ENCODE measurements at regions not wholly inside any gene's neighbourhood (a gene's known extent, or its start where the extent isn't known, plus 50 kb on each side); places are given as distances from the start of the nearest gene placed in this dataset.

DNA sequence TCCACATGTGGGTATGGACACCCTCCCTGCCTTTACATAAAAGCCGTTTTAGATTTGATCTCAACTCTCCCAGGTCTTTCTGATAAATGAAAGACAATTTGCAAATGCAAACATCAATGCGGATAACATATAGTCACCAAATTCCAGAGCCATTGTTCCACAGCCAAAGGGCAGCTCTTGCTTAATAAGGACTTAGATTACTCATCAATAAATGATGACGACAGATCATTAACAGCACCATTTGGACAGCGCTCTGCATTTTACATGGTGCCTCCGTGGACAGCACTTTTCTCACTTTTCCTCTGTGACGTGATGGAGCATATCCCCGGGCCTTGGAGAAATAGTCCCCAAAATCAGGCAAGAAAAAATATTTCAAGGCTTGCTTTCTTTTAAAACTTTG is 370.3 kb upstream of the CELF2 start:
- no peak overlapping the region for H3K4me3 Mint-ChIP-seq
- no peak for ATAC-seq (replicated peaks)
- H3K4me1 Mint-ChIP-seq: no peaks in the 10 kb centered on the region
- H3K27ac Mint-ChIP-seq: no peak overlapping the region
- H3K9me3 Mint-ChIP-seq: peaks cover 3% of the 10 kb centered on the region
- H3K36me3 Mint-ChIP-seq (ENCODE audit: low read depth): no peaks in the 10 kb centered on the region
- H3K27me3 Mint-ChIP-seq: peaks cover 25% of the 10 kb centered on the region

GRCh38 chr10:10657139-10657760 is 360.4 kb upstream of the CELF2 start:
- Mint-ChIP-seq H3K27ac (no peak overlapping the region), H3K36me3 (ENCODE audit: low read depth) (no peaks in the 10 kb centered on the region), H3K4me1 (no peaks in the 10 kb centered on the region), H3K27me3 (peaks cover 12% of the 10 kb centered on the region), H3K9me3 (peaks cover 6% of the 10 kb centered on the region), H3K4me3 (no peak overlapping the region)
- ATAC-seq (replicated peaks): no peak

GRCh38 chr10:10658172-10658785 is 359.4 kb upstream of the CELF2 start:
- H3K27me3 Mint-ChIP-seq: peaks cover 17% of the 10 kb centered on the region
- H3K4me1 Mint-ChIP-seq: no peaks in the 10 kb centered on the region
- no peak overlapping the region for H3K27ac Mint-ChIP-seq
- ATAC-seq (replicated peaks): no peak
- H3K9me3 Mint-ChIP-seq: peaks cover 3% of the 10 kb centered on the region
- no peak overlapping the region for H3K4me3 Mint-ChIP-seq
- no peaks in the 10 kb centered on the region for H3K36me3 Mint-ChIP-seq (ENCODE audit: low read depth)

DNA sequence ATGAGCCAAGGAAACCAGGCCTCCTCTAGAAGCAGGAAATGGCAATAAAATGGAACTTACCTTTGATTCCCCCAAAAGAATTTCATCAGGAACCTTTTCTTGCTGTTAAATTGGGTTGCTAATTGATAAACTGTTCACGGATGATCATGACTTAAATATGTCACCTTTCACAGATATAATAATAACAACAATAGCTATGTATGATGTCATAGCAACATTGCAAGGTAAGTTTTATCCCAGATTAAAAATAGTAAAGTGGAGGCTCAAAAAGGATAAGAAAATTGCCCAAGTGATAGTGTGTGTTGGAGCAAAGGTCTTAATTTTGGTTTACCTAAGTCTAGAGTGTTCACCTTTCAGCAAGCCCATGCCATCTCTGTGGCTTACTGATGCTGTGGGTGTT is 357.6 kb upstream of the CELF2 start:
- Mint-ChIP-seq H3K4me3 (no peak overlapping the region), H3K4me1 (no peaks in the 10 kb centered on the region), H3K36me3 (ENCODE audit: low read depth) (no peaks in the 10 kb centered on the region), H3K9me3 (peaks cover 3% of the 10 kb centered on the region), H3K27ac (no peak overlapping the region), H3K27me3 (peaks cover 20% of the 10 kb centered on the region)
- no peak for ATAC-seq (replicated peaks)

GRCh38 chr10:10661176-10661575 is 356.5 kb upstream of the CELF2 start:
- Mint-ChIP-seq H3K4me3 (no peak overlapping the region), H3K36me3 (ENCODE audit: low read depth) (no peaks in the 10 kb centered on the region), H3K4me1 (no peaks in the 10 kb centered on the region), H3K9me3 (peaks cover 3% of the 10 kb centered on the region), H3K27ac (no peak overlapping the region), H3K27me3 (peaks cover 23% of the 10 kb centered on the region)
- ATAC-seq (replicated peaks): no peak

- H3K27me3 Mint-ChIP-seq: peaks cover 29% of the 10 kb centered on the region
- H3K4me1 Mint-ChIP-seq: no peaks in the 10 kb centered on the region
- H3K9me3 Mint-ChIP-seq: peaks cover 3% of the 10 kb centered on the region
- no peak overlapping the region for H3K27ac Mint-ChIP-seq
- no peak overlapping the region for H3K4me3 Mint-ChIP-seq
- no peaks in the 10 kb centered on the region for H3K36me3 Mint-ChIP-seq (ENCODE audit: low read depth)
- no peak for ATAC-seq (replicated peaks)
These were observed 354.8 kb upstream of the CELF2 start for GRCh38 chr10:10662716-10663408.

GRCh38 chr10:10663622-10664021 is 354.1 kb upstream of the CELF2 start:
- ATAC-seq (replicated peaks): no peak

GRCh38 chr10:10665750-10666149 is 351.9 kb upstream of the CELF2 start:
- no peak overlapping the region for H3K27ac Mint-ChIP-seq

More at GRCh38 chr10:10663622-10664021, 354.1 kb upstream of the CELF2 start:
- no peaks in the 10 kb centered on the region for H3K4me1 Mint-ChIP-seq
- H3K36me3 Mint-ChIP-seq (ENCODE audit: low read depth): no peaks in the 10 kb centered on the region
- H3K4me3 Mint-ChIP-seq: no peak overlapping the region
- peaks cover 3% of the 10 kb centered on the region for H3K9me3 Mint-ChIP-seq
- peaks cover 34% of the 10 kb centered on the region for H3K27me3 Mint-ChIP-seq
- H3K27ac Mint-ChIP-seq: no peak overlapping the region

GRCh38 chr10:10667466-10667865 is 350.2 kb upstream of the CELF2 start:
- Mint-ChIP-seq H3K4me3 (no peak overlapping the region), H3K27ac (no peak overlapping the region), H3K27me3 (peaks cover 22% of the 10 kb centered on the region), H3K36me3 (ENCODE audit: low read depth) (no peaks in the 10 kb centered on the region), H3K9me3 (no peaks in the 10 kb centered on the region), H3K4me1 (no peaks in the 10 kb centered on the region)
- ATAC-seq (replicated peaks): no peak

More at GRCh38 chr10:10665750-10666149, 351.9 kb upstream of the CELF2 start:
- Mint-ChIP-seq H3K9me3 (no peaks in the 10 kb centered on the region), H3K27me3 (peaks cover 30% of the 10 kb centered on the region), H3K4me1 (no peaks in the 10 kb centered on the region), H3K4me3 (no peak overlapping the region), H3K36me3 (ENCODE audit: low read depth) (no peaks in the 10 kb centered on the region)
- ATAC-seq (replicated peaks): no peak

- Mint-ChIP-seq H3K27ac (no peak overlapping the region), H3K4me3 (no peak overlapping the region), H3K9me3 (no peaks in the 10 kb centered on the region), H3K36me3 (ENCODE audit: low read depth) (no peaks in the 10 kb centered on the region), H3K27me3 (peaks cover 17% of the 10 kb centered on the region), H3K4me1 (no peaks in the 10 kb centered on the region)
- no peak for ATAC-seq (replicated peaks)
These were observed 340.7 kb upstream of the CELF2 start for GRCh38 chr10:10676972-10677371.

GRCh38 chr10:10677479-10677878 is 340.2 kb upstream of the CELF2 start:
- Mint-ChIP-seq H3K27ac (no peak overlapping the region), H3K4me1 (no peaks in the 10 kb centered on the region), H3K4me3 (no peak overlapping the region), H3K27me3 (peaks cover 17% of the 10 kb centered on the region), H3K36me3 (ENCODE audit: low read depth) (no peaks in the 10 kb centered on the region), H3K9me3 (no peaks in the 10 kb centered on the region)
- ATAC-seq (replicated peaks): peak; percentile 56

GRCh38 chr10:10680496-10680895 is 337.2 kb upstream of the CELF2 start:
- H3K27ac Mint-ChIP-seq: no peak overlapping the region
- H3K36me3 Mint-ChIP-seq (ENCODE audit: low read depth): no peaks in the 10 kb centered on the region
- no peaks in the 10 kb centered on the region for H3K9me3 Mint-ChIP-seq
- H3K4me1 Mint-ChIP-seq: no peaks in the 10 kb centered on the region
- ATAC-seq (replicated peaks): no peak
- H3K27me3 Mint-ChIP-seq: peaks cover 25% of the 10 kb centered on the region
- H3K4me3 Mint-ChIP-seq: no peak overlapping the region

DNA sequence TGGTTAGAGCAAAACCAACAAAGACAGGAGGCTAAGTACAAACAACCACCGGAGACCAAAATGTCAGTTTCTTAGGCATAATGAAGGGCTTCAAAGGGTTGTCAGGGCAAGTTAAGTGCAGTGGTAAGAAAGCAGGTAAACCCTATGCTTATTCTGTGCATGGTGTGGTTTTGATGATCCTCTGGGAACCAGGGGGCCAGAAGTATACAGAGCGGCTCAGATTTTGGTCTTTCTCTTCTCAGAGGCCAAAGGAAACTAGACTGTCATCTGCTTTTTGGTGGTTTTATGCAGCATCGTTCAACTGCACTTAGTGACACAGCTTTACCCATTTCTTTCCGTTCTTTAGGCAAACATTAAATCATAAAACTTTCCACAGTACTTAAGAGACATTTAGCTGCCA is 332.7 kb upstream of the CELF2 start:
- ATAC-seq (replicated peaks): no peak
- no peaks in the 10 kb centered on the region for H3K36me3 Mint-ChIP-seq (ENCODE audit: low read depth)
- H3K4me3 Mint-ChIP-seq: no peak overlapping the region
- no peaks in the 10 kb centered on the region for H3K9me3 Mint-ChIP-seq
- no peak overlapping the region for H3K27ac Mint-ChIP-seq
- peaks cover 36% of the 10 kb centered on the region for H3K27me3 Mint-ChIP-seq
- H3K4me1 Mint-ChIP-seq: no peaks in the 10 kb centered on the region

GRCh38 chr10:10685566-10685965 is 332.1 kb upstream of the CELF2 start:
- Mint-ChIP-seq H3K4me1 (no peaks in the 10 kb centered on the region), H3K4me3 (no peak overlapping the region), H3K27ac (no peak overlapping the region), H3K27me3 (peaks cover 32% of the 10 kb centered on the region), H3K9me3 (no peaks in the 10 kb centered on the region), H3K36me3 (ENCODE audit: low read depth) (no peaks in the 10 kb centered on the region)
- no peak for ATAC-seq (replicated peaks)

DNA sequence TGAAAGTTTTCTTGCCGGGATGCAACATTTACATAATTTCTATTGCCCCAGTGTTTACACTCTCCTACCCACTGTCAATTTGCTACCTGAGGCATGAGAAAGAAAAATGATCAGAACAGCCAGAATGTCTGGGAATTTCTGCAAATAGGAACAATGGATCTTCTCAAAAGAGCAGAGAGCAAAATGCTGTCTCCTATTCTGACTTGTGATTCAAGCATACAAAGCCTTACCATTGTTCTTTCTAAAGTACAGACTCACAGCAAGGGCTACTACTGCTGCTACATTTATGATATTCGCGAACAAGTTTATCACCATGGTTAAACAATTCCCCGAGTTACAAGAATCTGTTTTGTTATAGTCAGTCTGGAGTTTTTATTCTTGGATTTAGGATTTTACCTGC is 329.9 kb upstream of the CELF2 start:
- Mint-ChIP-seq H3K9me3 (no peaks in the 10 kb centered on the region), H3K27ac (no peak overlapping the region), H3K4me1 (no peaks in the 10 kb centered on the region), H3K4me3 (no peak overlapping the region), H3K36me3 (ENCODE audit: low read depth) (no peaks in the 10 kb centered on the region), H3K27me3 (peaks cover 32% of the 10 kb centered on the region)
- ATAC-seq (replicated peaks): no peak

Data from activated T-helper 17 cell treated with anti-CD3 and anti-CD28 coated beads, Interleukin-2, amount 50 U/mL, for 72 hours (primary cell).